IPS-18a (cell line): ENCODE measurements at regions not wholly inside any gene's neighbourhood (a gene's known extent, or its start where the extent isn't known, plus 50 kb on each side); places are given as distances from the start of the nearest gene placed in this dataset.

Experiments
- H3K27ac ChIP-seq: one replicate; pipeline ENCODE4 v1.5.1; 2013; ENCODE audit warnings: low read length
- H3K27me3 ChIP-seq: one replicate; pipeline ENCODE4 v1.6.1; 2013; ENCODE audit warnings: mild to moderate bottlenecking, low read length; ENCODE audit not compliant: control insufficient read depth, insufficient read depth
- H3K36me3 ChIP-seq: one replicate; pipeline ENCODE4 v1.6.1; 2013; ENCODE audit warnings: low read depth, low read length; ENCODE audit not compliant: control insufficient read depth
- H3K4me1 ChIP-seq: one replicate; pipeline ENCODE4 v1.6.1; 2013; ENCODE audit warnings: low read depth, low read length; ENCODE audit not compliant: control insufficient read depth
- H3K4me3 ChIP-seq: one replicate; pipeline ENCODE4 v1.5.1; 2013; ENCODE audit warnings: low read length
- H3K9ac ChIP-seq: one replicate; pipeline ENCODE4 v1.6.1; 2013; ENCODE audit warnings: mild to moderate bottlenecking, low read length, moderate library complexity
- H3K9me3 ChIP-seq: one replicate; pipeline ENCODE4 v1.6.1; 2013; ENCODE audit warnings: low read depth, low read length; ENCODE audit not compliant: control insufficient read depth

- H3K36me3 ChIP-seq = no peaks in the 10 kb centered on the region
- no peak overlapping the region for H3K9ac ChIP-seq
- no peaks in the 10 kb centered on the region for H3K27me3 ChIP-seq
- H3K9me3 ChIP-seq = peaks cover 8% of the 10 kb centered on the region
- H3K4me1 ChIP-seq = no peaks in the 10 kb centered on the region
- no peak overlapping the region for H3K4me3 ChIP-seq
- no peak overlapping the region for H3K27ac ChIP-seq
These were observed 62.4 kb upstream of the RAI2 start for GRCh38 chrX:17923546-17923945.

- Histone ChIP-seq H3K9me3 (peaks cover 8% of the 10 kb centered on the region), H3K27ac (no peak overlapping the region), H3K4me1 (no peaks in the 10 kb centered on the region), H3K27me3 (no peaks in the 10 kb centered on the region), H3K4me3 (no peak overlapping the region), H3K36me3 (no peaks in the 10 kb centered on the region), H3K9ac (no peak overlapping the region)
These were observed 61.2 kb upstream of the RAI2 start for GRCh38 chrX:17922303-17922702.

GRCh38 chrX:17919896-17920446, 58.9 kb upstream of the RAI2 start:
- H3K27me3 ChIP-seq = no peaks in the 10 kb centered on the region
- H3K9me3 ChIP-seq = peaks cover 9% of the 10 kb centered on the region

GRCh38 chrX:17917945-17918577, 57.0 kb upstream of the RAI2 start:
- H3K9ac ChIP-seq = no peak overlapping the region
- no peak overlapping the region for H3K4me3 ChIP-seq
- H3K9me3 ChIP-seq = peaks cover 9% of the 10 kb centered on the region
- H3K27ac ChIP-seq = no peak overlapping the region
- H3K36me3 ChIP-seq = no peaks in the 10 kb centered on the region
- H3K4me1 ChIP-seq = no peaks in the 10 kb centered on the region
- H3K27me3 ChIP-seq = no peaks in the 10 kb centered on the region

More at GRCh38 chrX:17919896-17920446, 58.9 kb upstream of the RAI2 start:
- H3K36me3 ChIP-seq = no peaks in the 10 kb centered on the region
- no peak overlapping the region for H3K4me3 ChIP-seq
- no peak overlapping the region for H3K9ac ChIP-seq
- no peak overlapping the region for H3K27ac ChIP-seq
- no peaks in the 10 kb centered on the region for H3K4me1 ChIP-seq

- Histone ChIP-seq H3K27me3 (no peaks in the 10 kb centered on the region), H3K4me3 (no peak overlapping the region), H3K9me3 (peaks cover 7% of the 10 kb centered on the region), H3K9ac (no peak overlapping the region), H3K4me1 (no peaks in the 10 kb centered on the region), H3K36me3 (no peaks in the 10 kb centered on the region), H3K27ac (no peak overlapping the region)
These were observed 52.7 kb upstream of the RAI2 start for GRCh38 chrX:17913801-17914200.
